ENCODE measurements at regions not wholly inside any gene's neighbourhood (a gene's known extent, or its start where the extent isn't known, plus 50 kb on each side); places are given as distances from the start of the nearest gene placed in this dataset.
A peak's percentile ranks its signal among the peaks of the same experiment; 100 is the strongest.

DNA sequence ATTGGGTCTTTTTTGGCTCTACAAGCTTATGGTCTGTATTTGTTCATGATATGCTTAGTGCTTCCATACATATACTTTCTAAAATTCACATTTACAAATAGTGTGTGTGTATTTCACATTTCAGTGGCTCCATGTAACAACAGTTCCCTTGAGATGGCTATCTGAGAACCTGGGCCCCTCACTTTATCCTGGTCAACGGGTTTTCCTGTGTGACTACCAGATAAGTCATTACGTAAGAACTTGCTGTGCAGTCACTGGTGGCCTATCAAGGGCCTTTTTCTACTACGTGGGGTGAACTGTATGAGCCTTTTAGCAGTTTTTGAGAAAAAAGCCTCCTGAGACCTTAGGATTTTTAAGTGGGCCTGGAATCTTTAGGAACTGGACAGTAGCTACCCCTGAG lies 454.1 kb downstream of the PCNX1 start:
- H3K27me3 ChIP-seq (ENCODE audit: insufficient read depth, poor library complexity, severe bottlenecking), result no peaks in the 10 kb centered on the region
- no peak for TF ChIP-seq REST (IDR thresholded peaks at IDR 0.05; ENCODE audit: insufficient replicate concordance, low read depth)
- H3K27ac ChIP-seq (replicated peaks), result no peak overlapping the region
- peak in 1 of 2 experiments; percentile 14 for DNase-seq (ENCODE audit: low read depth in 1 of 2, low spot score in 1 of 2)
- H3K4me3 ChIP-seq (replicated peaks; ENCODE audit: insufficient read depth, low read length), result no peak overlapping the region

- Histone ChIP-seq H3K4me3 (replicated peaks; ENCODE audit: insufficient read depth, low read length) (no peak overlapping the region), H3K27ac (replicated peaks) (no peak overlapping the region)
Measured at GRCh38 chr14:71361874-71362273, 454.6 kb downstream of the PCNX1 start.

DNA sequence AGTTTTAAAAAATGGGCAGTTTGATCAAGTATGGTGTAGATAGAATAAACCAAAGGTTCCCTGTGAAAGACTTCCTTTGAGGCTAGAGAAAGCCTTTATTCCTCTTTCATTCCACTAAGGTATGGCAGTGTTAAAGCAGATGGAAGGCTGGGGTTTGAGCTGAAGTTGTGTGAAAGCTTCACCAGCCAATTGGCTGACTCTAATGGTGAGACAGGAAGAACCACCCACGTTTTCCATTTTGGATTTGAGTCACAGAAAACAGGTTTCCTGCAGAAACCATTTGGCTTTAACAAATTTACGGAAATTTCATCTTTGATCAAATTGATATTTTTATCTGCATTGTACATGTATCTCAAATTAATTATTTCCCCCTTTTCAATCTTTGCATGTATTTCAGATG lies 455.0 kb downstream of the PCNX1 start:
- H3K4me3 ChIP-seq (replicated peaks; ENCODE audit: insufficient read depth, low read length), result no peak overlapping the region
- no peaks in the 10 kb centered on the region for H3K27me3 ChIP-seq (ENCODE audit: insufficient read depth, poor library complexity, severe bottlenecking)
- H3K27ac ChIP-seq (replicated peaks), result no peak overlapping the region
- TF ChIP-seq, protein P1, sequence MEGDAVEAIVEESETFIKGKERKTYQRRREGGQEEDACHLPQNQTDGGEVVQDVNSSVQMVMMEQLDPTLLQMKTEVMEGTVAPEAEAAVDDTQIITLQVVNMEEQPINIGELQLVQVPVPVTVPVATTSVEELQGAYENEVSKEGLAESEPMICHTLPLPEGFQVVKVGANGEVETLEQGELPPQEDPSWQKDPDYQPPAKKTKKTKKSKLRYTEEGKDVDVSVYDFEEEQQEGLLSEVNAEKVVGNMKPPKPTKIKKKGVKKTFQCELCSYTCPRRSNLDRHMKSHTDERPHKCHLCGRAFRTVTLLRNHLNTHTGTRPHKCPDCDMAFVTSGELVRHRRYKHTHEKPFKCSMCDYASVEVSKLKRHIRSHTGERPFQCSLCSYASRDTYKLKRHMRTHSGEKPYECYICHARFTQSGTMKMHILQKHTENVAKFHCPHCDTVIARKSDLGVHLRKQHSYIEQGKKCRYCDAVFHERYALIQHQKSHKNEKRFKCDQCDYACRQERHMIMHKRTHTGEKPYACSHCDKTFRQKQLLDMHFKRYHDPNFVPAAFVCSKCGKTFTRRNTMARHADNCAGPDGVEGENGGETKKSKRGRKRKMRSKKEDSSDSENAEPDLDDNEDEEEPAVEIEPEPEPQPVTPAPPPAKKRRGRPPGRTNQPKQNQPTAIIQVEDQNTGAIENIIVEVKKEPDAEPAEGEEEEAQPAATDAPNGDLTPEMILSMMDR (IDR thresholded peaks at IDR 0.05; ENCODE audit: insufficient read depth, low read length), result no peak
- TF ChIP-seq REST (IDR thresholded peaks at IDR 0.05; ENCODE audit: insufficient replicate concordance, low read depth) (no peak), SPI1 (IDR thresholded peaks at IDR 0.05; ENCODE audit: borderline replicate concordance, low read depth) (no peak), GABPA (IDR thresholded peaks at IDR 0.05; ENCODE audit: low read depth) (no peak), POLR2AphosphoS5 (IDR thresholded peaks at IDR 0.05; ENCODE audit: low read depth) (no peak)
- DNase-seq (ENCODE audit: low read depth in 1 of 2, low spot score in 1 of 2), result no peak

More at GRCh38 chr14:71361874-71362273, 454.6 kb downstream of the PCNX1 start:
- no peaks in the 10 kb centered on the region for H3K27me3 ChIP-seq (ENCODE audit: insufficient read depth, poor library complexity, severe bottlenecking)
- DNase-seq (ENCODE audit: low read depth in 1 of 2, low spot score in 1 of 2), result no peak
- TF ChIP-seq, protein P1 (IDR thresholded peaks at IDR 0.05; ENCODE audit: insufficient read depth, low read length), result no peak
- TF ChIP-seq SPI1 (IDR thresholded peaks at IDR 0.05; ENCODE audit: borderline replicate concordance, low read depth), result no peak
- no peak for TF ChIP-seq POLR2AphosphoS5 (IDR thresholded peaks at IDR 0.05; ENCODE audit: low read depth)
- no peak for TF ChIP-seq REST (IDR thresholded peaks at IDR 0.05; ENCODE audit: insufficient replicate concordance, low read depth)
- TF ChIP-seq GABPA (IDR thresholded peaks at IDR 0.05; ENCODE audit: low read depth), result no peak
